ENCODE measurements at regions not wholly inside any gene's neighbourhood (a gene's known extent, or its start where the extent isn't known, plus 50 kb on each side); places are given as distances from the start of the nearest gene placed in this dataset.

GRCh38 chr5:152606776-152607364 is 201.8 kb upstream of the NMUR2 start:
- DNase-seq (ENCODE audit: low read depth, low spot score), result no peak
- POLR2A ChIA-PET, result no interaction called here
- CTCF ChIA-PET, result no interaction called here
- no peak overlapping the region for H3K27ac ChIP-seq (ENCODE audit: low read depth, low read length)
- no peaks in the 10 kb centered on the region for H3K9me3 ChIP-seq (ENCODE audit: control insufficient read depth, insufficient read depth, low read length)
- H3K4me3 ChIP-seq (ENCODE audit: low read depth, low read length), result no peak overlapping the region
- TF ChIP-seq CTCF (IDR thresholded peaks at IDR 0.05; ENCODE audit: low read depth, low read length), result no peak
- no peaks in the 10 kb centered on the region for H3K27me3 ChIP-seq (ENCODE audit: control insufficient read depth, insufficient read depth, low read length)

- CTCF ChIA-PET, result no interaction called here
- TF ChIP-seq CTCF (IDR thresholded peaks at IDR 0.05; ENCODE audit: low read depth, low read length), result no peak
- DNase-seq (ENCODE audit: low read depth, low spot score), result no peak
- POLR2A ChIA-PET, result no interaction called here
- no peak overlapping the region for H3K4me3 ChIP-seq (ENCODE audit: low read depth, low read length)
- no peak overlapping the region for H3K27ac ChIP-seq (ENCODE audit: low read depth, low read length)
- no peaks in the 10 kb centered on the region for H3K9me3 ChIP-seq (ENCODE audit: control insufficient read depth, insufficient read depth, low read length)
- H3K27me3 ChIP-seq (ENCODE audit: control insufficient read depth, insufficient read depth, low read length), result no peaks in the 10 kb centered on the region
Measured at GRCh38 chr5:152607401-152608160, 202.5 kb upstream of the NMUR2 start.

GRCh38 chr5:152608458-152608857 is 203.4 kb upstream of the NMUR2 start:
- CTCF ChIA-PET, result no interaction called here
- TF ChIP-seq CTCF (IDR thresholded peaks at IDR 0.05; ENCODE audit: low read depth, low read length), result no peak
- POLR2A ChIA-PET, result no interaction called here

GRCh38 chr5:152619756-152620155 is 214.7 kb upstream of the NMUR2 start:
- Histone ChIP-seq H3K4me3 (ENCODE audit: low read depth, low read length) (no peak overlapping the region), H3K27me3 (ENCODE audit: control insufficient read depth, insufficient read depth, low read length) (no peaks in the 10 kb centered on the region), H3K9me3 (ENCODE audit: control insufficient read depth, insufficient read depth, low read length) (peaks cover 4% of the 10 kb centered on the region), H3K27ac (ENCODE audit: low read depth, low read length) (no peak overlapping the region)
- ChIA-PET POLR2A (no interaction called here), CTCF (no interaction called here)
- no peak for TF ChIP-seq CTCF (IDR thresholded peaks at IDR 0.05; ENCODE audit: low read depth, low read length)
- no peak for DNase-seq (ENCODE audit: low read depth, low spot score)

More at GRCh38 chr5:152608458-152608857, 203.4 kb upstream of the NMUR2 start:
- DNase-seq (ENCODE audit: low read depth, low spot score), result no peak
- no peaks in the 10 kb centered on the region for H3K9me3 ChIP-seq (ENCODE audit: control insufficient read depth, insufficient read depth, low read length)
- no peak overlapping the region for H3K4me3 ChIP-seq (ENCODE audit: low read depth, low read length)
- H3K27ac ChIP-seq (ENCODE audit: low read depth, low read length), result no peak overlapping the region
- no peaks in the 10 kb centered on the region for H3K27me3 ChIP-seq (ENCODE audit: control insufficient read depth, insufficient read depth, low read length)

GRCh38 chr5:152622628-152623027 is 217.5 kb upstream of the NMUR2 start:
- ChIA-PET CTCF (no interaction called here), POLR2A (no interaction called here)
- Histone ChIP-seq H3K4me3 (ENCODE audit: low read depth, low read length) (no peak overlapping the region), H3K27ac (ENCODE audit: low read depth, low read length) (no peak overlapping the region), H3K27me3 (ENCODE audit: control insufficient read depth, insufficient read depth, low read length) (no peaks in the 10 kb centered on the region), H3K9me3 (ENCODE audit: control insufficient read depth, insufficient read depth, low read length) (peaks cover 4% of the 10 kb centered on the region)
- no peak for DNase-seq (ENCODE audit: low read depth, low spot score)
- TF ChIP-seq CTCF (IDR thresholded peaks at IDR 0.05; ENCODE audit: low read depth, low read length), result no peak
